ENCODE measurements at regions not wholly inside any gene's neighbourhood (a gene's known extent, or its start where the extent isn't known, plus 50 kb on each side); places are given as distances from the start of the nearest gene placed in this dataset.

DNA sequence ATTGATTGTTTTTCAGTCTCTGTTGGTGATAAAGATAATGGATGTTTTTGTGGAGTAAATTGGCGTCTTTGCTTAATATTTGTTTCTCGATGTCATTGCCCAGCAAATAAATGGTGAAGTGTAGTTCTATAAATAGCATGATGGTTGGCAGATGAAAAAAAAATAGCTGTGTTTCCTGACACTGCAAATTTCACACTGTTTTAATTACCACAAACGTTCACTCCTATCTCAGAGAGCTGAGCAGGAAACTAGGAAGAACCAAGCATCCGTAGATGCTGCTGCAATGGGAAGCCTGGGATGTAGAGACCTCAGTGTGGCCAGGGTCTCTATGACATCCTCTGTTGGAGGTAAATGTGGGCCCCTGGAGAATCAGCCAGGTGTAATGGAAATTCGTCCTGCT lies 183.2 kb downstream of the CYRIA start:
- TF ChIP-seq BACH2 (CRISPR knock-in tag; IDR thresholded peaks at IDR 0.05; ENCODE audit: borderline replicate concordance) (no peak), RARB (CRISPR knock-in tag; IDR thresholded peaks at IDR 0.05) (no peak), ISL1 (CRISPR knock-in tag; IDR thresholded peaks at IDR 0.05) (no peak), CSDC2 (CRISPR knock-in tag; IDR thresholded peaks at IDR 0.05) (no peak), ARNTL (CRISPR knock-in tag; IDR thresholded peaks at IDR 0.05; ENCODE audit: borderline replicate concordance, low read depth) (no peak)
- TF ChIP-seq, protein P1, sequence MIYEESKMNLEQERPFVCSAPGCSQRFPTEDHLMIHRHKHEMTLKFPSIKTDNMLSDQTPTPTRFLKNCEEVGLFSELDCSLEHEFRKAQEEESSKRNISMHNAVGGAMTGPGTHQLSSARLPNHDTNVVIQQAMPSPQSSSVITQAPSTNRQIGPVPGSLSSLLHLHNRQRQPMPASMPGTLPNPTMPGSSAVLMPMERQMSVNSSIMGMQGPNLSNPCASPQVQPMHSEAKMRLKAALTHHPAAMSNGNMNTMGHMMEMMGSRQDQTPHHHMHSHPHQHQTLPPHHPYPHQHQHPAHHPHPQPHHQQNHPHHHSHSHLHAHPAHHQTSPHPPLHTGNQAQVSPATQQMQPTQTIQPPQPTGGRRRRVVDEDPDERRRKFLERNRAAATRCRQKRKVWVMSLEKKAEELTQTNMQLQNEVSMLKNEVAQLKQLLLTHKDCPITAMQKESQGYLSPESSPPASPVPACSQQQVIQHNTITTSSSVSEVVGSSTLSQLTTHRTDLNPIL (CRISPR knock-in tag; IDR thresholded peaks at IDR 0.05; ENCODE audit: low read depth), result no peak
